ENCODE measurements at regions not wholly inside any gene's neighbourhood (a gene's known extent, or its start where the extent isn't known, plus 50 kb on each side); places are given as distances from the start of the nearest gene placed in this dataset.

GRCh38 chr13:78972561-78972960, 313.6 kb upstream of the OBI1 start:
- no peak for TF ChIP-seq ATF3 (CRISPR knock-in tag; conservative IDR thresholded peaks at IDR 0.05)
- no peak for TF ChIP-seq MAX (CRISPR knock-in tag; IDR thresholded peaks at IDR 0.05)
- TF ChIP-seq CREM (CRISPR knock-in tag; IDR thresholded peaks at IDR 0.05), result no peak
- no peak for TF ChIP-seq SMAD3 (CRISPR knock-in tag; IDR thresholded peaks at IDR 0.05; ENCODE audit: borderline replicate concordance)
- TF ChIP-seq ZNF138 (CRISPR knock-in tag; conservative IDR thresholded peaks at IDR 0.05), result no peak
- TF ChIP-seq JUN (CRISPR knock-in tag; IDR thresholded peaks at IDR 0.05), result no peak
- no peak for TF ChIP-seq CTCF (IDR thresholded peaks at IDR 0.05)
- TF ChIP-seq TCF7 (CRISPR knock-in tag; IDR thresholded peaks at IDR 0.05; ENCODE audit: low read depth), result no peak
- TF ChIP-seq FOXP4 (CRISPR knock-in tag; IDR thresholded peaks at IDR 0.05), result no peak
- TF ChIP-seq ETV6 (CRISPR knock-in tag; IDR thresholded peaks at IDR 0.05), result no peak
- TF ChIP-seq RELA (CRISPR knock-in tag; IDR thresholded peaks at IDR 0.05; ENCODE audit: borderline replicate concordance), result no peak
- TF ChIP-seq GRHL2 (CRISPR knock-in tag; IDR thresholded peaks at IDR 0.05; ENCODE audit: insufficient replicate concordance, severe bottlenecking), result no peak
- no peak for TF ChIP-seq ZNF263 (CRISPR knock-in tag; IDR thresholded peaks at IDR 0.05; ENCODE audit: low read depth)
- no peak for TF ChIP-seq ERG (CRISPR knock-in tag; IDR thresholded peaks at IDR 0.05)
